ENCODE measurements at regions not wholly inside any gene's neighbourhood (a gene's known extent, or its start where the extent isn't known, plus 50 kb on each side); places are given as distances from the start of the nearest gene placed in this dataset.
"Not testable (repeated sequence)": the region's sequence is repeated elsewhere in the genome, so short reads cannot be mapped to it uniquely, and the experiment has no call there.

- DNase-seq, result no peak
Observed at GRCh38 chr18:67455890-67456501, 60.5 kb downstream of the DSEL start.

DNA sequence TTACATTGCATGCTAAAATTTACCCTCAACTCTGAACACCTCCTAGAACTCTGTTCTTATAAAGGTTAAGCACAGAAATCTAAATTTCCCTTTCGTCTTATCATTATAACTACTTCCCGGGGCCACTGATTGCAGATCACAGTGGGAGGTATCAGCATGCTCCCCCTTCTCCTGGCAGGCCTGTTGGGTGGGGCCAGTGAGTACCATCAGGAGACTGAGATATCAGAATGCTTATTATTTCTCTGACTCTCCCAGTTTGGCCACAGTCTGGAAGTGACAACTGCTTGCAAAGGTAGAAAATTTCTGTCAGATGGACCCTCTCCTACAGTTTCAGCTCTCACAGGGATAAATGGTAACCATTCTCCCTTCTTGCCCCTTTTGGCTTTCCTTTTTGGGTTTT, 62.6 kb downstream of the DSEL start:
- no peak for DNase-seq

GRCh38 chr18:67451960-67452359, 64.6 kb downstream of the DSEL start:
- DNase-seq, result no peak

- not testable (repeated sequence) for DNase-seq
Observed at GRCh38 chr18:67451101-67451500, 65.4 kb downstream of the DSEL start.

DNA sequence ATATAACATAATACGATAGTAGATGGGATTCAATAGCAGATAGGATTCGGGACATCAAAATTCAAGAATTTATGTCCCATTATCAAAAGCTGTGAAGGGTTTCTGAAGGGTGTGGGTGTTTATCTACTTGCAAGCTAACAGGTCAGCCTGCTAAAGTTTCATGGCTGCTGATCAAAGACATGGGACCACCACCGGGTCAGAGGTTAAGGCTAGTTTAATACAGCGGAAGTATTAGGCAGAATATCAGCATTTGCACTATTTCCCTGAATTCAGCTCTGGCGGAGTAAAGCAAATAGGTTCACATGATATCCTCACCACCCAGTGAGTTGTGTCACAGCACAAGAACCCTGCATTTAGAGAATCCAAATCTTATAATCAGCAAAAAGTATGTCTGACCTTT, 82.5 kb downstream of the DSEL start:
- no peak for DNase-seq

DNA sequence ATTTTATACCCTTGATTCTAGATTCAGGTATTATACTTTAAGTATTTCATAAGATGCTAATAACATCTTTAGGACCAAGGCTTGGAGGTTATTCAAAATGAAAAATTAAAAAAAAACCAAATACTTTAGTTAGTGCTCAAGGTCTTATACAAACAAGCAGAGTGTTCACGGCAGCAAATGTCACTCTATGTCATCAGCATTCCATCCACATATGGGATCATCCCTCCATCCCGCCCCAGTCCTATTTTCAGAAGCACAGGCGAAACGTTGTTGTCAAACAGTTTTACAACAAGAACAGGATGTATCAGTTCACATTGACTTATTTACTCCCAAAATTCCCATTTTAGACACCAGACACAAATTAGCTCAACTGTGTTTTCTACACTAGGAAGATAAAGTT, 83.7 kb downstream of the DSEL start:
- DNase-seq, result no peak

- DNase-seq, result no peak
Observed at GRCh38 chr18:67428805-67429204, 87.7 kb downstream of the DSEL start.

- DNase-seq, result no peak
Observed at GRCh38 chr18:67428158-67428557, 88.4 kb downstream of the DSEL start.

- DNase-seq, result no peak
Observed at GRCh38 chr18:67426486-67426885, 90.0 kb downstream of the DSEL start.

DNA sequence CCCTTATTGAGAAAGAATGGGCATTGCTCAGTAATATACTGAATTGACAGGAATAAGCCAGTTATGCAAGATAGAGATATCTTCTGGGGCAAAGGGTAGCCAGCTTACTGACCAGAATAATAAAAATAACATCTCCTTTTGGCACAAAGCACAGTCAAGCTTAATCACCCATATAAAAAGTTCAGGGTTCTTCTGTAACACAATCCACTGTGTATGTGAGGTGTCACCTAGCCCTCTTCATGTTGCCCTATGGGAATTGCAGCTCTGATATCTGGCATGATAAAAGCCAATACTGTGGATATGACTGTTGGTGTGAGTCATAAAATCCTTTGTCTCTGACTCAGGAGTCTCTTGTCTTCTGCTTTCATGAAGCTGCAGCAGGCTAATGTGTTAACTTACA, 90.8 kb downstream of the DSEL start:
- DNase-seq, result no peak

GRCh38 chr18:67421651-67422050, 94.9 kb downstream of the DSEL start:
- no peak for DNase-seq

- DNase-seq, result peak; percentile 1
Observed at GRCh38 chr18:67417864-67418523, 98.5 kb downstream of the DSEL start.

DNA sequence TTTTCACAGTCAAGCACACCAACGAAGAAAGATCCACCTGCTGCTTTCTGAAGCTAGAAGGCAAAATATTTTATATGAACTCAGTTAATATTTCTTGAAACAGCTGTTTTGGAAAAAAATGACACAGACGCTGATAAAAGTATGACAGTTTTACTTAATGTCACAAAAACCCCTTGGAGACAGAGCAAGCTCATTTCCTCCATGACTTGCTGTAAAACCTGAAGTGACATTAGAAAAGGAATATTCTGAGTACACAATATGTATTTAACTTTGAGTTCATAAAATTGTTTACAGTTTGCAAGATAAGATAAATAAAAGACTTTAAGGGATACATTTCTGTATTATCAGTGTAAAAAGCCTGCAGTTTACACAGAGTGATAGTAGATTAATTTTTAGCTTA, 105.4 kb downstream of the DSEL start:
- DNase-seq, result no peak

DNA sequence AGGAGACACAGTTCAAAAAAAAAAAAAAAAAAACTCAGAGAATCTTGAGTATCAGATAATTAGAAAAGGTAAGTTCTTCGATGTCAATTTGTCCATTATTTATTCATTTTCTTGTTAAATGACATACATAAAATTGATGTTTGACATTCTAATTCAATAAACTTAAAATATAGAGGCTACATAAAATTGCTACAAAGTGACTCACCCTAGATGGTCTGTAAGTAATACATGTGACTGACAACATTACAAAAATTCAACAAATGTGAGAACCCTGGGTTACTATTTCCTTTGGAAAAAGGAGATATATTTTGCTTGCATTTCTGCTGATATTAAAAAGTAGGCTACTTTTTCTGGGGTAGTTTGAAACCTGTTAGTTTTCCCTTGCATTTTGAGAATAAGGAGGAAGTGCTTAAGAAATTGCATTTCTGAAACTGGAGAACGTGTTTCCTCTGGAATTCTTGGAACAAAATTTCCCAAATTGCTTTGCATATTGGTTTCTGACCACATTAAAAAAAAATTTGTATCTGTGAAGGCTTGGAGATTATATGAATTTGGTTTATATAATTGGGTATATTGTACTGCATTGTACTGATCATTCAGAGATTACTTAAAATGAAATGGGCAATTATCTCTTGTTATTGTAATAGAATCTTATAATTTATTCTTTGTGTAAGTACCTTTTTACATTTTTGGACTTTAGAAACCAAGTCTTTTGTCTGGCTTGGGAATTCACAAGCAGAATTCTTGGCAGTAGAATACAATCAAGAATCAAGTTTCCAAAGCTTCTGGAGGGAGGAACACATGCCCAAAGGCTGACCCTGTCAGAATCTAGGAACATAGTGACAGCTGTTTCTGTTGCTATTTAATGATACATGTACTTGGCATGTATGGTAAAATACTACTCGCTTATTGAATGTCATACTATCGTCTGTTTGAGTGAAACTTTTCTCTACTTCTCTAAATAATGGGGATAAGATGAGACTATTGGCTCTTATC, 106.1 kb downstream of the DSEL start:
- DNase-seq, result no peak

DNA sequence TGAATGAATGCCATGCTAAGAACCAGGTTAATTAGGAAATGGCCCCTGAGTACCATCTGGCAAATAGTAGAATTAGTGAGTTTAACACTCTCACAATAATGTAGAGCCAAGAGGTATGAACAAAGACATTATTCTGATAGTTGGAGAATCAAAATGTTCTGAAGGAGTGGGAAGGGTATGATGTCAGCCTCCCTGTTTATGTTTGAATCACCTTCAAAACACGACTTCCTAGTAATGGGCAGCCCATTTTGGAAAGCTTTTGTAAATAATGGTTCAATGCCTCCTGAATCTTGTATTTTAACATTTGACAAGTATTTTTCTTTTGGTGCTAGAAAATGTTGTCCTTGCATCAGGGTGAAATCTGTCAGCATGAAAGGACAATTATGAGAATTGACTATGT, 108.3 kb downstream of the DSEL start:
- DNase-seq, result no peak

DNA sequence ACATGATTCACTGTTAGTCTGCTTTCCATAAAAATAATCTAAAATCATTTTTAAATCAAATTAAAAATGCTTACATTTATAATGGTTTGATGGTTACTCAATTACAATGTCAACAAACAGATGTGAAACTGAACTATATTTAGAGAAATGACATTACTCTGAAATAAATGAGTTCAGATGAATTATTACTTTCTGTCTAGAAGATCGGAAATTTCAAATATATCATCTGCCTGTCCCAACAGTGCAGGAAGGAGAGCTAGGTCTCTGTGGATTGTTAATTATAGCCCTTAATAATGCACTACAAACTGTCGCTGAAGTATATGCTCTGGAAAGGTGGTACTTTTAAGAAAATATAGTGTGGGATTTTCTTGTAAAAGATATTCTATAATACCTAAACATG, 109.8 kb downstream of the DSEL start:
- DNase-seq, result no peak

GRCh38 chr18:67402543-67402942, 114.0 kb downstream of the DSEL start:
- DNase-seq, result no peak

- no peak for DNase-seq
Observed at GRCh38 chr18:67400502-67401117, 115.9 kb downstream of the DSEL start.

DNA sequence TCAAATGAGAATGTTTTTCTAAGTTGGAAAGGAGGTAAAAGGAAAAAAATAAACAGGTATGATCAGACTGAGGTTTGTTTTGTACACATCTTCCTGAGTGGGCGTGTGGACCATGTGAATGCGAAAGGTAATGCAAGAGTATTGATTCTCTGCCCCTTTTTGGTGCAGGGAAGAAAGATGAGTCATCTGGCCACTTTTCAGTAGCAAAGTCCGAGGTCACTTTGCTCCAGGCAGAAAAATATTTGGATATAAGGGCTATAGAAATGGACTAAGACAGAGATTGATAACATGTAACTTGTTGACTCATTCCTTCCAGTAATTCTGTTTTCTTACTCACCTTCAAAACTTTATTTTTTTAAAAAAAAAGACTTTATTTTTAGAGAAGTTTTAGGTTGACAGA, 130.5 kb downstream of the DSEL start:
- no peak for DNase-seq

DNA sequence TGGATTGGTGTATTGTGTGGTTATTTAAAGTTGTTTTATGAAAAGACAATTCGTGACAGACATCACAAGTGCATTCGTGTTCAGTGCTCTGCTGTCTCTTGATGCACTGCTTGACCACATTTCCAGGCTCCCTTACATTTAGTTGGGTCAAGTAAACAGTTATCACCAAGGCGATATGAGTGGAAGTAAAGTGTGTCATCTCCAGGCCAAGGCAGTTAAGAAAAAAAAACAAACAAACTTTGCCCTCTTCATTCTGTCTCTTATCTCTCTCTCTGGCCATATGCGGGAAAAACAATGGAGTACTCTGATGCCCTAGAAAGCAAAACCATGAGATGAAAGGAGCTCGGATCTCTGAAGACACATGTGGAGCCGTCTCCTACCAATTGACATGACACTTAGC, 131.1 kb downstream of the DSEL start:
- no peak for DNase-seq

GRCh38 chr18:67384057-67384456, 132.5 kb downstream of the DSEL start:
- DNase-seq, result not testable (repeated sequence)

DNA sequence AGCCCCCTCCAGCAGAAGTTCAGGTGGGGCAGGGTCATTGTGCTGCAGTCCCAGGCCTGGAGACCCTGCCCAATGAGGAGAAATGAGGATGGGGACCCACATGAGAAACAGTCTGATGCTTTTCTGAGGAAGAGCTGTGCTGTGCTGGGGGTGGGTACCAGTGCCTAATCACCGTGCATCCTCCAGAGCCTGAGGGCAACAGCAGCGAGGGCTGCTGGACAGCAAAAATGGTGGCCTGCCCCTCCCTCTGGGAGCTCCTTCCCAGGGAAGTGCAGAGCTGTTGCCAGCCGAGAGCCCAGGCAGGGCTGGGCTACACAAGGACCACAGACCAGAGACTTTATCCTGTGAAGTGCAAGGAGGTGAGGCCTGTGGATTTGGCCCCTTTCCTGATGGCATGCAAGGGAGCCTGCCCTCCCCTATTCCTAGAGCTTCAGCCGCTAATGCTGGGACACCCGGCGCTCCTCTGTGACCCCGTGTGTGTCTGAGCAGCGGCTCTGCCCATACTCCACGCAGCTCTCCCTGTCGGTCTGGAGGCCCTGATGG, 134.8 kb downstream of the DSEL start:
- DNase-seq, result no peak

GRCh38 chr18:67380867-67381266, 135.7 kb downstream of the DSEL start:
- no peak for DNase-seq
